ENCODE measurements at regions not wholly inside any gene's neighbourhood (a gene's known extent, or its start where the extent isn't known, plus 50 kb on each side); places are given as distances from the start of the nearest gene placed in this dataset.

DNA sequence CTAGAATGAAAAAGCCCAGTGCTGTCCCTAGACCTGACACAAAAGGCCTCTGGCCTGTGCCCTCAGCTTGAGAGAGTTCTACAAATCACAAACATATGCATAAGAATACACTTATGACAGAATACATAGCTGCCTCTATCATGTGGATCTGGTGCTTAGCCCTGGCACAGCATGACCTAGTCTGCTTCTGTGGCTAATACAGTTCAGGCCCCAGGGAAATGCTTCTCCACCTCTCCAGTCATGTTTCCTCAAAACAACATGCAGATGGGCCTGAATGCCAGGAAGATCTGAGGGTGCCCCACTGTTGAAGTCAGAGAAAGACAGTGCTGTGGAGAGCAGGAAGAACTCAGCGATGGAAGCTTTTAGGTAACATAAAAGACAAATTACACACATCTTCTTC, 231.9 kb upstream of the SALL1 start:
- no peak for ATAC-seq
- H3K27ac Mint-ChIP-seq = no peak overlapping the region
- no peak for DNase-seq (ENCODE audit: low spot score in 2 of 2)
- peaks cover 0 to 17% of the 10 kb centered on the region in 2 donors for H3K9me3 Mint-ChIP-seq
- H3K36me3 Mint-ChIP-seq = no peaks in the 10 kb centered on the region

DNA sequence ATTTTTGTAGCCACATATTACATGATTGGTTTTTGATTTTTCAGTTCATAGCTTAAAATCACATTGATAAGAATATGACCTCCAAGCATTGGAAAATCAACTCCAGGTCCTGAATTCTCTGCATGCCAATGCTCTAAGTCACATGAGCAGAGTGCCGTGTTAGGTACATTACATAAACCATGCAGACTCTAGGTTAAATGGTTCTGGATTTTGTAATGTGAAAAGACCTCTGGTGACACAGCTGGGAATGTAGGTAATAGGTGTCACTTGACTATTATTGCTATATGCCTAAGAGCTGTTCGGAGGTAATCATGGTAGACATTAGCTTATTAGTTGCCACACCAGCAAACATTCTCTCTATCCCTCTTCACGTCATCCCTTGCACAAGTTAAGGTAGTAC, 231.1 kb upstream of the SALL1 start:
- H3K27ac Mint-ChIP-seq = no peak overlapping the region
- DNase-seq (ENCODE audit: low spot score in 2 of 2) = no peak
- ATAC-seq = no peak
- H3K36me3 Mint-ChIP-seq = no peaks in the 10 kb centered on the region
- H3K9me3 Mint-ChIP-seq = peaks cover 0 to 17% of the 10 kb centered on the region in 2 donors

DNA sequence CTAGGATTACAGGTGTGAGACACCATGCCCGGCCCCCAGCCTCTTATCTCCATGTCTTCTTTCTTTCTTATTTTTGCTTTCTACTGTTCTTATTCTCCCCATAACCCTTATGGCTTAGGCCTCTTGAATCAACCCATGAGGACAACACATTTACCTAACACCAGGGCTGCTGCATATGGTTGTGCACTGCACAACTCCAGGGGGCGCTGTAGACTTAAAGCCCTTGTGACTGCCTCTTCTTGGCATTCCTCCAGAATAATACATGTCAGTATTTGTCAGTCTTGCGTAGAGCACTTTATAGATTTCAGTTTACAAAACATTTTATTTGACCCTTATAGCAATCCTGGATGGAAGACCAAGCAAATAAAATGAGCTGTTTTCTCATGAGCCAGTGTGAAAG, 225.0 kb upstream of the SALL1 start:
- DNase-seq (ENCODE audit: low spot score in 2 of 2) = no peak
- no peaks in the 10 kb centered on the region for H3K36me3 Mint-ChIP-seq
- peaks cover 5 to 6% of the 10 kb centered on the region in 2 donors for H3K9me3 Mint-ChIP-seq
- no peak overlapping the region for H3K27ac Mint-ChIP-seq
- no peak for ATAC-seq

- DNase-seq (ENCODE audit: low spot score in 2 of 2) (no peak), ATAC-seq (no peak)
- Mint-ChIP-seq H3K36me3 (no peaks in the 10 kb centered on the region), H3K9me3 (peaks cover 5 to 6% of the 10 kb centered on the region in 2 donors), H3K27ac (no peak overlapping the region)
Observed at GRCh38 chr16:51374790-51375189, 223.7 kb upstream of the SALL1 start.

GRCh38 chr16:51374346-51374745, 223.3 kb upstream of the SALL1 start:
- H3K36me3 Mint-ChIP-seq = no peaks in the 10 kb centered on the region
- peaks cover 5 to 6% of the 10 kb centered on the region in 2 donors for H3K9me3 Mint-ChIP-seq
- ATAC-seq (no peak), DNase-seq (ENCODE audit: low spot score in 2 of 2) (no peak)
- no peak overlapping the region for H3K27ac Mint-ChIP-seq

DNA sequence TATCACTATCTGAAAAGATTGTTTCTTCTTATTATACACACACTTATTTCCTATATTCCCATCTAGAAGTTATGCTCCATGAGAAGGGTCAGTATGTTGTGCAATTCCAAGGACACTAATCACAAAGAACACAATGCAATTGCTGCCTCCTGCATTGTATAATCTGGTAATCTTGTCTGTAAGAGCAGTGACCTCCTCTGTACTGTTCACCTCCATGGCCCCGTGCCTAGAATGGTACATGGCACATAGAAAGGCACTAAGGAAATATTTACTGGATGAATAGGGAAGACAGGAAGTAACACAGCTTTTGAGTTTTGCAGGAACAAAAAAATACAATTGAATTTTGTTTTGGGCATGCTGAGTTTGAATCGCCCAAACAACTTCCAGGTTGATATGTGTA, 214.6 kb upstream of the SALL1 start:
- DNase-seq (ENCODE audit: low spot score in 2 of 2) = no peak
- ATAC-seq = no peak
- Mint-ChIP-seq H3K36me3 (no peaks in the 10 kb centered on the region), H3K27ac (no peak overlapping the region), H3K9me3 (peaks cover 7 to 20% of the 10 kb centered on the region in 2 donors)

GRCh38 chr16:51359141-51359955, 208.3 kb upstream of the SALL1 start:
- Mint-ChIP-seq H3K36me3 (no peaks in the 10 kb centered on the region), H3K27ac (no peak overlapping the region), H3K9me3 (peaks cover 3 to 6% of the 10 kb centered on the region in 2 donors)
- ATAC-seq (no peak), DNase-seq (ENCODE audit: low spot score in 2 of 2) (no peak)

DNA sequence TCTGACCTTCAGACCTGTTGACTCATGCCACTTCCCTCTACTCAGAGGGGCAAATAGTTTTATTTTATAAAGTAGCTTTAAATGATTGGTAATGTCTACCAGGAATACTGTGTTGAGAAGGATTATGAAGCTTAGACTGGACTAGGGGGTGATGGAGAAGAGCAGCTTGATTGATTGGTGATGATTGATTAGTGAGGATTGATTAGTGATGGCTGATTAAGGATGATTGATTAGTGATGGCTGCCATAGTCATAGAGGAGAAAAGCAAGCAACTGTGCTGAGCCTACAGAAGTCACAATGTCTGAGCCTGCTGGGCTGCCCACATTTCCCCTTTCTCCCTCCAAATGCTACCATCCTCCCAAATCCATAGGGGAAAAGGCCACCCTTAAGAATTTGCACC, 206.8 kb upstream of the SALL1 start:
- Mint-ChIP-seq H3K27ac (no peak overlapping the region), H3K36me3 (no peaks in the 10 kb centered on the region), H3K9me3 (peaks cover 0 to 8% of the 10 kb centered on the region in 2 donors)
- ATAC-seq (no peak), DNase-seq (ENCODE audit: low spot score in 2 of 2) (no peak)

- DNase-seq (ENCODE audit: low spot score in 2 of 2) (no peak), ATAC-seq (no peak)
- Mint-ChIP-seq H3K9me3 (peaks cover 4 to 8% of the 10 kb centered on the region in 2 donors), H3K27ac (no peak overlapping the region), H3K36me3 (no peaks in the 10 kb centered on the region)
Observed at GRCh38 chr16:51355875-51356274, 204.8 kb upstream of the SALL1 start.

DNA sequence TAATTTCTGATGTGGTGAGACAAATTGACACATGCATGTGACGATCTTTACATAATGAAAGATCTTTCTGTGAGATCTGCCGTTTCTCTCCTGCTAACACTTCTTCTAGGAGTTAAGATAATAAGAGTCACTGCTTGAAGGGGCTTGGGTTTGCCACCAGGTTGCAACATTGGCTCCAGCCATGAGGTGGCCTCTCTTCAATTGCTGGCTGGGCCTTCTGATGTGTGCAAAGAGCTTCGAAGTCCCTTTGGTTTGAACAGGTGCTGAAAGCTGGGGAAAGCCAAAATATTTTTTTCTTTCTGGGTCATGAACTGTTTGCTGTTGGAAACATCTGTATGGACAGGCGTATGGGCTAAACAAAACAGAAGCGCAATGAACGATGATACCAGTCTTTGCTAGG, 204.1 kb upstream of the SALL1 start:
- H3K27ac Mint-ChIP-seq = no peak overlapping the region
- DNase-seq (ENCODE audit: low spot score in 2 of 2) (no peak), ATAC-seq (no peak)
- H3K9me3 Mint-ChIP-seq = peaks cover 4 to 7% of the 10 kb centered on the region in 2 donors
- H3K36me3 Mint-ChIP-seq = no peaks in the 10 kb centered on the region

GRCh38 chr16:51353055-51353454, 202.0 kb upstream of the SALL1 start:
- no peak for DNase-seq (ENCODE audit: low spot score in 2 of 2)
- Mint-ChIP-seq H3K36me3 (no peaks in the 10 kb centered on the region), H3K27ac (no peak overlapping the region), H3K9me3 (peaks cover 4 to 5% of the 10 kb centered on the region in 2 donors)
- ATAC-seq = no peak

DNA sequence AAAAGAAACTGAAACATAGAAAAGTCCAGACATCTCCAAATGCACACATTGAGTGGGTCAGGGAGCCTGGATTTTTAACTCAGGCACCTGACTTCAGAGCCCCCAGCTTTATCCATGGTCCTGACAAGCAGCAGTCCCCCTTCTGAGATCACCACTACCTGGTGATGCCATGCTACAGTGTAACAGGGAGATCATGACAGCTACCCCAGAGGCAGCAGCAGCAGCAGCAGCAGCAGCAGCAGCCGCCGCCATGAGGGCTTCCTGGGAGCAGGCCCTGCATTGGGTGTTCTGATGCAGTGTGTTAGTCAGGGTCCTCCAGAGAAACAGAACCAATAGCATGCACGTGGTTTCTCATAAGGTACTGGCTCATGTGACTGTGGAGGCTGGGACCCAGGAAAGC, 198.6 kb upstream of the SALL1 start:
- H3K36me3 Mint-ChIP-seq = no peaks in the 10 kb centered on the region
- no peak overlapping the region for H3K27ac Mint-ChIP-seq
- ATAC-seq (no peak), DNase-seq (ENCODE audit: low spot score in 2 of 2) (no peak)
- H3K9me3 Mint-ChIP-seq = peaks cover 4 to 5% of the 10 kb centered on the region in 2 donors

GRCh38 chr16:51343411-51343810, 192.3 kb upstream of the SALL1 start:
- peaks cover 2 to 6% of the 10 kb centered on the region in 2 donors for H3K9me3 Mint-ChIP-seq
- no peak overlapping the region for H3K27ac Mint-ChIP-seq
- ATAC-seq = no peak
- no peak for DNase-seq (ENCODE audit: low spot score in 2 of 2)
- H3K36me3 Mint-ChIP-seq = no peaks in the 10 kb centered on the region

GRCh38 chr16:51341204-51341603, 190.1 kb upstream of the SALL1 start:
- no peak for DNase-seq (ENCODE audit: low spot score in 2 of 2)
- H3K36me3 Mint-ChIP-seq = no peaks in the 10 kb centered on the region

GRCh38 chr16:51337662-51338061, 186.6 kb upstream of the SALL1 start:
- no peaks in the 10 kb centered on the region for H3K36me3 Mint-ChIP-seq
- no peak for ATAC-seq
- H3K27ac Mint-ChIP-seq = no peak overlapping the region
- DNase-seq (ENCODE audit: low spot score in 2 of 2) = no peak
- peaks cover 5 to 10% of the 10 kb centered on the region in 2 donors for H3K9me3 Mint-ChIP-seq

More at GRCh38 chr16:51341204-51341603, 190.1 kb upstream of the SALL1 start:
- H3K9me3 Mint-ChIP-seq = peaks cover 5 to 10% of the 10 kb centered on the region in 2 donors
- no peak overlapping the region for H3K27ac Mint-ChIP-seq
- ATAC-seq = no peak

- H3K27ac Mint-ChIP-seq = no peak overlapping the region
- no peak for ATAC-seq
- H3K36me3 Mint-ChIP-seq = no peaks in the 10 kb centered on the region
- peaks cover 0 to 6% of the 10 kb centered on the region in 2 donors for H3K9me3 Mint-ChIP-seq
- no peak for DNase-seq (ENCODE audit: low spot score in 2 of 2)
Observed at GRCh38 chr16:51328733-51329132, 177.7 kb upstream of the SALL1 start.

DNA sequence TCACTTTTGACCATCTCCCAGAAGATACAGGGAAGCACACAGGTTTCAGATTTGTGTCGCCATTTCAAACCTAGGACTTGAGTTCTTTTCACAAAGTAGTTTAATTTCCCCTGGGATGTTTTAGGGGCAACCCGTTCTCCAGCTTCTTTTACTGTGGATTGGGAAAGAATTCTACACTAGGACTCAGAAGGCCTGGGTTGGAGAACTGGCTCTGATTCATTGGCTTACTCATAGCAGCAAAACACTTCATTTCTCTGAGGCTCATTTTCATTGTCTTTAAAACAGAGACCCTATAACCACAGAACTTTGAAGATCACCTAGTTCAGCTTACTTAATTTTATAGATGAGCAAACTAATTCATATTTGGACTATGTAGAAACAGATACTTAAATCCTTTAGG, 175.9 kb upstream of the SALL1 start:
- Mint-ChIP-seq H3K27ac (no peak overlapping the region), H3K9me3 (peaks cover 0 to 6% of the 10 kb centered on the region in 2 donors), H3K36me3 (no peaks in the 10 kb centered on the region)
- DNase-seq (ENCODE audit: low spot score in 2 of 2) = no peak
- ATAC-seq = no peak

GRCh38 chr16:51326131-51326856, 175.2 kb upstream of the SALL1 start:
- DNase-seq (ENCODE audit: low spot score in 2 of 2) = no peak
- ATAC-seq = no peak
- H3K9me3 Mint-ChIP-seq = peaks cover 0 to 10% of the 10 kb centered on the region in 2 donors
- no peak overlapping the region for H3K27ac Mint-ChIP-seq
- no peaks in the 10 kb centered on the region for H3K36me3 Mint-ChIP-seq

Measured in activated naive CD4-positive, alpha-beta T cell treated with anti-CD3 and anti-CD28 coated beads, Interleukin-2, amount 50 U/mL, for 72 hours (primary cell).